ENCODE measurements at regions not wholly inside any gene's neighbourhood (a gene's known extent, or its start where the extent isn't known, plus 50 kb on each side); places are given as distances from the start of the nearest gene placed in this dataset.

DNA sequence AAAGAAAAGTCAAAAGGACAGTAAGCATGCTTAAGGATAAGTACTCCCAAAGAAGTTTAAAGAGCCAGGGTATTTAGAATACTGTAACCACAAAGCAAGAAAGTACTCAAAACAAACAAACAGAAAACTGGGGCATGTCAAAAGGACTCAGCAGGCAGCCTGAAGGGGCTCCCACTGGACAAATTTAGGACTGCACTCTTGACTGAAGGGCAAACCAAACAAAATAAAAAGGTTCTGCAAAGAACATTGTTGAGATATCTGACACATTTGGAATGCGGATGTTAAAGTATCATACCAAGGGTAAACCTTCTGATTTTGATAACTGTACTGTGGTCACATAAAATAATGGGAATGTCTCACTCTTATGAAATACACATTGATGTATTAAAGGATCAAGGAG is 157.4 kb downstream of the TNFSF13B start:
- ATAC-seq: no peak
- Histone ChIP-seq H3K36me3 (ENCODE audit: control insufficient read depth in 1 of 2, insufficient read depth in 2 of 2, low read length in 2 of 2) (no peaks in the 10 kb centered on the region), H3K9me2 (ENCODE audit: insufficient read depth) (no peaks in the 10 kb centered on the region)

More for the DNA sequence above, 157.4 kb downstream of the TNFSF13B start:
- BruUV-seq (replicated peaks): no TSS peak
- Histone ChIP-seq H3K27me3 (ENCODE audit: insufficient read depth, low read length) (peaks cover 24% of the 10 kb centered on the region; the same call in 1 of the 2 replicates), H3K9me3 (ENCODE audit: control insufficient read depth in 1 of 2, insufficient read depth in 1 of 2, low read depth in 1 of 2, low read length in 2 of 2) (no peaks in the 10 kb centered on the region), H3K4me1 (ENCODE audit: control insufficient read depth in 1 of 2, insufficient read depth in 2 of 2, low read length in 2 of 2) (no peaks in the 10 kb centered on the region), H2AFZ (ENCODE audit: low read depth, low read length, poor library complexity, severe bottlenecking) (no peak overlapping the region), H3K9ac (ENCODE audit: low read length) (no peak overlapping the region), H3K4me3 (replicated peaks in 1 of 2; ENCODE audit: low read depth in 1 of 2, low read length in 2 of 2) (no peak overlapping the region), H3K4me2 (ENCODE audit: low read length) (no peak overlapping the region), H4K20me1 (ENCODE audit: insufficient read depth) (no peaks in the 10 kb centered on the region), H3K79me2 (ENCODE audit: insufficient read depth, low read length) (no peaks in the 10 kb centered on the region), H3K27ac (ENCODE audit: low read depth, low read length) (no peak overlapping the region)
- ChIA-PET POLR2A (no interaction called here), CTCF (no interaction called here), RAD21 (ENCODE audit: low non-redundant PET in 1 of 2, low total read pairs in 2 of 2, uncharacterized antibody in 2 of 2, unreplicated experiment in 2 of 2) (no interaction called here)
- intact Hi-C loops (cut with micrococcal nuclease): no loop called here
- no peak for DNase-seq (ENCODE audit: low read depth, low spot score)
- TF ChIP-seq TCF7L2 (IDR thresholded peaks at IDR 0.05; ENCODE audit: borderline replicate concordance, extremely low read depth, insufficient read depth, insufficient read length) (no peak), POLR2A (IDR thresholded peaks at IDR 0.05; ENCODE audit: borderline replicate concordance, extremely low read depth, insufficient read depth, insufficient read length) (no peak), FOSL1 (IDR thresholded peaks at IDR 0.05; ENCODE audit: low read depth) (no peak), MAX (IDR thresholded peaks at IDR 0.05) (no peak), YY1 (IDR thresholded peaks at IDR 0.05; ENCODE audit: extremely low read depth, insufficient replicate concordance, low read depth, low read length) (no peak), SRF (IDR thresholded peaks at IDR 0.05; ENCODE audit: low read depth) (no peak), ZNF274 (IDR thresholded peaks at IDR 0.05; ENCODE audit: low read depth, low read length) (no peak), EZH2 (IDR thresholded peaks at IDR 0.05) (no peak), EZH2phosphoT487 (IDR thresholded peaks at IDR 0.05; ENCODE audit: borderline replicate concordance) (no peak), SIN3A (IDR thresholded peaks at IDR 0.05; ENCODE audit: low read depth) (no peak)
- TF ChIP-seq, protein P1, sequence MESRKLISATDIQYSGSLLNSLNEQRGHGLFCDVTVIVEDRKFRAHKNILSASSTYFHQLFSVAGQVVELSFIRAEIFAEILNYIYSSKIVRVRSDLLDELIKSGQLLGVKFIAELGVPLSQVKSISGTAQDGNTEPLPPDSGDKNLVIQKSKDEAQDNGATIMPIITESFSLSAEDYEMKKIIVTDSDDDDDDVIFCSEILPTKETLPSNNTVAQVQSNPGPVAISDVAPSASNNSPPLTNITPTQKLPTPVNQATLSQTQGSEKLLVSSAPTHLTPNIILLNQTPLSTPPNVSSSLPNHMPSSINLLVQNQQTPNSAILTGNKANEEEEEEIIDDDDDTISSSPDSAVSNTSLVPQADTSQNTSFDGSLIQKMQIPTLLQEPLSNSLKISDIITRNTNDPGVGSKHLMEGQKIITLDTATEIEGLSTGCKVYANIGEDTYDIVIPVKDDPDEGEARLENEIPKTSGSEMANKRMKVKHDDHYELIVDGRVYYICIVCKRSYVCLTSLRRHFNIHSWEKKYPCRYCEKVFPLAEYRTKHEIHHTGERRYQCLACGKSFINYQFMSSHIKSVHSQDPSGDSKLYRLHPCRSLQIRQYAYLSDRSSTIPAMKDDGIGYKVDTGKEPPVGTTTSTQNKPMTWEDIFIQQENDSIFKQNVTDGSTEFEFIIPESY (IDR thresholded peaks at IDR 0.05; ENCODE audit: extremely low read depth, insufficient replicate concordance, low read length): no peak
- TF ChIP-seq, protein P2, sequence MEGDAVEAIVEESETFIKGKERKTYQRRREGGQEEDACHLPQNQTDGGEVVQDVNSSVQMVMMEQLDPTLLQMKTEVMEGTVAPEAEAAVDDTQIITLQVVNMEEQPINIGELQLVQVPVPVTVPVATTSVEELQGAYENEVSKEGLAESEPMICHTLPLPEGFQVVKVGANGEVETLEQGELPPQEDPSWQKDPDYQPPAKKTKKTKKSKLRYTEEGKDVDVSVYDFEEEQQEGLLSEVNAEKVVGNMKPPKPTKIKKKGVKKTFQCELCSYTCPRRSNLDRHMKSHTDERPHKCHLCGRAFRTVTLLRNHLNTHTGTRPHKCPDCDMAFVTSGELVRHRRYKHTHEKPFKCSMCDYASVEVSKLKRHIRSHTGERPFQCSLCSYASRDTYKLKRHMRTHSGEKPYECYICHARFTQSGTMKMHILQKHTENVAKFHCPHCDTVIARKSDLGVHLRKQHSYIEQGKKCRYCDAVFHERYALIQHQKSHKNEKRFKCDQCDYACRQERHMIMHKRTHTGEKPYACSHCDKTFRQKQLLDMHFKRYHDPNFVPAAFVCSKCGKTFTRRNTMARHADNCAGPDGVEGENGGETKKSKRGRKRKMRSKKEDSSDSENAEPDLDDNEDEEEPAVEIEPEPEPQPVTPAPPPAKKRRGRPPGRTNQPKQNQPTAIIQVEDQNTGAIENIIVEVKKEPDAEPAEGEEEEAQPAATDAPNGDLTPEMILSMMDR (IDR thresholded peaks at IDR 0.05 in 2 of 3, conservative IDR thresholded peaks at IDR 0.05 in 1 of 3; ENCODE audit: borderline replicate concordance in 1 of 3, insufficient read depth in 1 of 3, low read depth in 2 of 3, low read length in 2 of 3): no peak
- TF ChIP-seq, protein P3, sequence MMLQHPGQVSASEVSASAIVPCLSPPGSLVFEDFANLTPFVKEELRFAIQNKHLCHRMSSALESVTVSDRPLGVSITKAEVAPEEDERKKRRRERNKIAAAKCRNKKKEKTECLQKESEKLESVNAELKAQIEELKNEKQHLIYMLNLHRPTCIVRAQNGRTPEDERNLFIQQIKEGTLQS (IDR thresholded peaks at IDR 0.05): no peak

All from HCT116 (cell line).